ENCODE measurements at regions not wholly inside any gene's neighbourhood (a gene's known extent, or its start where the extent isn't known, plus 50 kb on each side); places are given as distances from the start of the nearest gene placed in this dataset.

GRCh38 chr2:120898496-120898895 is 162.8 kb downstream of the GLI2 start:
- TF ChIP-seq CTCF (conservative IDR thresholded peaks at IDR 0.05; ENCODE audit: low read length) (no peak), EZH2phosphoT487 (IDR thresholded peaks at IDR 0.05; ENCODE audit: borderline replicate concordance) (no peak)
